Peyer's patch (tissue), 4 donors: ENCODE measurements at regions not wholly inside any gene's neighbourhood (a gene's known extent, or its start where the extent isn't known, plus 50 kb on each side); places are given as distances from the start of the nearest gene placed in this dataset.

Source experiments
- CTCF ChIP-seq, 6 experiments: fragments of 450-650 bp in 4 of 6; fragments of 200-600 bp in 2 of 6; sonication (generic) in 1 of 6; IDR thresholded peaks; one replicate each; pipeline ENCODE4 v1.5.1; 2017 to 2019; ENCODE audit warnings: antibody characterized with exemption in 6 of 6, mild to moderate bottlenecking in 3 of 6, moderate library complexity in 1 of 6
- POLR2A ChIP-seq, 2 donors: fragments of 450-650 bp; IDR thresholded peaks; one replicate each; pipeline ENCODE4 v1.5.1; 2017; ENCODE audit warnings: antibody characterized with exemption in 2 of 2, mild to moderate bottlenecking in 2 of 2, moderate library complexity in 2 of 2

DNA sequence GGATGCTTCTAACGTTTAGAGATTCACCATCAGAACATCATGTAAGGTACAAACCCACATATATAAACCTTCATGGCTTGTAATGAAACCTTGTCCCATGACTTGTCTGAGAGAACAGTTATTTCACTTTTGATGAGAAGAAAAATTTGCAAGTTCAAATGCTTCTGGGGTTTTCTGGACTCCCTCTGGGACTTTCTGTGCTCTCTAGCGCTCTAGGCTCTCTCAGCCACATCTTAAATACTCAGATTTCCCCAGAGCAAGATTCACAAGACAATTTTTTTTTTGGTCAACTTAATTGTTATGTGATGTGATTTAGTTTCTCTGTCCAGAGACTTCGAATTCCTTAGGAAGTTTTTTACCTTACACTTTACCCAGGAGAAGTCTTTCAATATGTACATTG lies 282.8 kb upstream of the EDNRB start:
- TF ChIP-seq CTCF (IDR thresholded peaks at IDR 0.05) (no peak), POLR2A (IDR thresholded peaks at IDR 0.05) (no peak)
